Kasumi-1 (cell line): ENCODE measurements at regions not wholly inside any gene's neighbourhood (a gene's known extent, or its start where the extent isn't known, plus 50 kb on each side); places are given as distances from the start of the nearest gene placed in this dataset.
"Not testable (repeated sequence)": the region's sequence is repeated elsewhere in the genome, so short reads cannot be mapped to it uniquely, and the experiment has no call there.

ENCODE experiments used
- DNase-seq, 2 experiments: peaks; one replicate each; lab custom pipeline; 2025; lab: John Stamatoyannopoulos, UW

DNA sequence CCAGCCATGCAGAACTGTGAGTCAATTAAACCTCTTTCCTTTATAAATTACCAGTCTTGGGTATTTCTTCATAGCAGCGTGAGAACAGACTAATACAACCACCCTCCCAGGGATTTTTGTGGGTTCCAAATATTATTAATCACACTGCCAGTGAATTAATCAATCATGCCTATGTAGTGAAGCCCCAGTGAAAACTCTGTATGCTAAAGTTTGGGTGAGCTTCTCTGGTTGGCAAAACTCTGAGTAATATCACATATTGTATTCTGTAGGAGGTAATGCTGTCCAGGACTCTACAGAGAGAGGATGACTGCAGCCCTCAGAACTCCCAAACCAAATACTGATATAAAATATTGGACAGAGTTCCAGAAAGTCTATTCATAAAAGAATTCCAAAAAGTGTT lies 216.9 kb downstream of the RPAP3 start:
- no peak for DNase-seq

DNA sequence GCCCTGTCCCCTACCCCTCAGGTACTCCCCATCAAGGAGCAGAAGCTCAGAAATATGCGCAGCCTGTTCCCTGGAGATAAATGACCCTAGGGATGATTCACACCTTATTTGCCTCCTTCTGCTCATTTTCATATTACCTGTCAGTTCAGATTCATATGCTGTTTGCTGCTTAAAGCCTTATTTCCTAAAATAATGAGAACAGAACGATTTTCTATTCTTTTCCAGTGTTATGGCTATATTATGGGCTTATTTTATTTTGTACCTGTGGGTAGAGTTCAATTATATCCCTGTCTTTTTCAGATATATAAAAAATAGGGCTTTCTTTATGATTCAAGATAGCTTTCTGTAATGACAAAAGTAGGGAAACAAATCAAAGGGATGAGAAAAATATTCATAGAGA lies 224.8 kb downstream of the RPAP3 start:
- DNase-seq, result no peak

DNA sequence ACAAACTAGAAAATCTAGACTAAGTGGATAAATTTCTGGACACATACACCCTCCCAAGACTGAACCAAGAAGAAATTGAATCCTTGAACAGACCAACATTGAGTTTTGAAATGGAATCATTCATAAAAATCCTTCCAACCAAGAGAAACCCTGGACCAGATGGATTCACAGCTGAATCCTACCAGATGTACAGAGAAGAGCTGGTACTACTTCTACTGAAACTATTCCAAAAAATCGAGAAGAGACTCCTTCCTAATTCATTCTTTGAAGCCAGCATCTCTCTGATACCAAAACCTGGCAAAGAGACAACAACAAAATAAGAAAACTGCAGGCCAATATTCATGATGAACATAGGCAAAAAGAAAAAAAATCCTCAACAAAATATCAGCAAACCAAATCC lies 227.4 kb downstream of the RPAP3 start:
- DNase-seq, result no peak

DNA sequence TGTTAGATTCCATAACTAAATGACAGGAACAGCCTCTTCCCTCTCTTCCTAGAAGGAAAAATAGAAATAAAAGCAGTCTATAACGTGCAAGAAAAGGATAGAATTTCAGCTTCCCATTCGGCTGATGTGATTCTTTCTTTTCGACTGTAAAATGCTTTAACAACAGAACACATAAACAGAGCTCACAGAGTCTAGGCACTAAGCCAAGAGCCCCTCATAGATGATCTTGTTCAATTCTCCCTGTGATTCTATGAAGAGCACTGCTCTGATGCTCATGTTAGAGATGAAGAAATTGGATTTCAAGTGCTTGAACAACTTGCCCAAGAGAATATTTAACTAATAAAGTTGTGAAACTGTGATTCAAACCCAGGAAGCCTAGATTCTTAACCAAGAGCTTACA lies 232.7 kb downstream of the RPAP3 start:
- DNase-seq, result no peak

DNA sequence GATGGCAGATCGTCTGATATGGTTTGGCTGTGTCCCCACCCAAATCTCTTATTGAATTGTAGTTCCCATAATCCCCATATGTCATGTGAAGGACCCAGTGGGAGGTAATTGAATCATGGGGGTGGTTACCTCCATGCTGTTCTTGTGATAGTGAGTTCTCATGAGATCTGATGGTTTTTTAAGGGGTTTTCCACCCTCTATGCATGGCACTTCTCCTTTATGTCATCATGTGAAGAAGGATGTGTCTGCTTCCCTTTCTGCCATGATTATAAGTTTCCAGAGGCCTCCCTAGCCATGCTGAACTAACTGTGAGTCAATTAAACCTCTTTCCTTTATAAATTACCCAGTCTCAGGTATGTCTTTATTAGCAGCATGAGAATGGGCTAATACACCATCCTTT lies 235.5 kb downstream of the RPAP3 start:
- not testable (repeated sequence) for DNase-seq

DNA sequence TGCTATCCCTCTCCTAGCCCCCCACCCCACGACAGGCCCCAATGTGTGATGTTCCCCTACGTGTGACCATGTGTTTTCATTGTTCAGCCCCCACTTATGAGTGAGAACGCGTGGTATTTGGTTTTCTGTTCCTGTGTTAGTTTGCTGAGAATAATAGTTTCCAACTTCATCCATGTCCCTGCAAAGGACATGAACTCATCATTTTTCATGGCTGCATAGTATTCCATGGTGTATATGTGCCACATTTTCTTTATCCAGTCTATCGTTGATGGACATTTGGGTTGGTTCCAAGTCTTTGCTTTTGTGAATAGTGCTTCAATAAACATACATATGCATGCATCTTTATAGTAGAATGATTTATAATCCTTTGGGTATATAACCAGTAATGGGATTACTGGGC lies 241.9 kb downstream of the RPAP3 start:
- not testable (repeated sequence) for DNase-seq

DNA sequence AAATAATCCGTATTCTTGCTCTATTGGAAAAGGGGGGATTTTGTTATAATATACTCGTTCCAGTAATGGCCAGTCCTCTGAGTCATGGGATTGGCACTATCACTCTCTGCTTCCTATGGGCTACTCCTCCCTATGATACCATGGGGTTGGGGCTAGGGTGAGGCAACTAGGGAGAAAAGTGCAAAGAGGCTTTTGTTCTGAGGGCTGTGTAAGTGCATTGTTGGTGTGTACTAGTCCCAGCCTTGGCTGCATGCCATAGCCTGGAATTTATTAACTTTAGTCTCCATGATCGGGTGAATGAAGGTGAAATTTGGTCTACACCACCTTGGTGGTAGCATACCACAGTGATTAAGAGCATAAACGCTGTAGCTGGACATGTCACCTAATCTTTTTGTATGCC lies 247.6 kb downstream of the RPAP3 start:
- DNase-seq, result no peak

DNA sequence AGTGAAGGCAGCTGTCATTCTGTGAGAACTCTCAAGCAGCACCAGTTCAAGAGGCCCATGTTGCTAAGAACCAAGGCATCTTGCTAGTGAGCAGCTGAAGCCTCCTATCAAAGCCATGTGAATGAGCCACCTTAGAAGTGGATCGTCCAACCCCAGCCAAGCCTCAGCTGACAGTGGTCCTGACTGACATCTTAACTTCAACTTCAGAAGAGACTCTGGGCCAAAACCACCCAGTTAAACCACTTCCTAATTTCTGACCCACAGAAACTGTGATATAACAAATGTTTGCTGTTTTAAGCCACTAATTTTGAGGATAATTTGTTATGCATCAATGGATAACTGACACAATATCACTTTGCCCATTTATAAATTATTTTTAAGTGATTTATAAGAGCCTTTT lies 256.0 kb downstream of the RPAP3 start:
- DNase-seq, result no peak

DNA sequence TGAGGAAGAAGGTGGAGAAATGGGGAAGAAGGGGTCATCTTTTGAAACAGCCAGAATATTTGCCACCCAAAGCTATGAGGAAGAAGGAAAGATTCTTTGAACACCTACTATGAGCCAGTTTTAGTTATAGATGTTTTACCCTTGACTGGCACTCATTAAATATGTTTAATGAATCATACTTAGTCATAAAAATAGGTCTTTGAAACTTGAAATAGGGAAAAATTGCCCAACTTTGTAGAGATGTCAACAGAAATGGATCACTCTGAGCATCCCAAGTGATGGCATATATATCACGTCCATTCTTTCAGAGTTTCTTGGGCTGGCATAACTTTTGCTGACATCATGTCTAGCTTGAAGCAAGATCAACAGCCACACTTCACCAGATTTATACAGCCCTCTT lies 263.5 kb downstream of the RPAP3 start:
- DNase-seq, result no peak

DNA sequence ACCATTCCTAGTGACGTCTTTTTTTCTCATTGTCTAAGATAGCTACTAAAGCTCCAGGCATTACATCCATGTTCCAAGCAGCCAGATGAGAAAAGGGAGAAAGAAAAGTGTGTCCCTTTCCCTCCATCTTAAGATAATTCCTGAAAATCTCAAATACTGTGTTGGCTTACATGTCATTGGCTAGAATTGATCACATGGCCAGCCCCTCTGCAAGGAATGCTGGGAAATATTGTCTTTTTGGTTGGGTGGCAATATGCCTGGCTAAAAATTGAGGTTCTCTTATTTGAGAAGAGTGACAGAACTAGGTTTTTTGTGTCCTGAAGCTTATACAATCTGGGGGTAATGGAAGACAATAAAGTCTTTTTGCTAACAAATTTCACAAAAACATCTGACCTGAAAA lies 264.3 kb downstream of the RPAP3 start:
- no peak for DNase-seq

DNA sequence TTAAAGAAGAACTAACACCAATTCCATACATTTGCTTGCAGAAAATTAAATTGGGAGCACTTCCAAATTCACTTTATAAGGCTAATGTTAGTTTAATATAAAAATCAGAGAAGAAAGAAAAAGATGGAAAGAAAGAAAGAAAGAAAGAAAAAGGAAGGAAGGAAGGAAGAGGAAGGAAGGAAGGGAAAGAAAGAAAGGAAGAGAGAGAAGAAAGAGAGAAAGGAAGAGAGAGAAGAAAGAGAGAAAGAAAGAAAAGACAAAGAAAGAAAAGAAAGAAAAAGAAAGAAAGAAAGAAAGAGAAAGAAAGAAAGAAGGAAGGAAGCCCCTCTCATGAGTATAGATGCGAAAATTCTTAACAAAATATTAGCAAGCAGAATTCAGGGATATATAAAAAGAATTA lies 267.7 kb downstream of the RPAP3 start:
- DNase-seq, result no peak

DNA sequence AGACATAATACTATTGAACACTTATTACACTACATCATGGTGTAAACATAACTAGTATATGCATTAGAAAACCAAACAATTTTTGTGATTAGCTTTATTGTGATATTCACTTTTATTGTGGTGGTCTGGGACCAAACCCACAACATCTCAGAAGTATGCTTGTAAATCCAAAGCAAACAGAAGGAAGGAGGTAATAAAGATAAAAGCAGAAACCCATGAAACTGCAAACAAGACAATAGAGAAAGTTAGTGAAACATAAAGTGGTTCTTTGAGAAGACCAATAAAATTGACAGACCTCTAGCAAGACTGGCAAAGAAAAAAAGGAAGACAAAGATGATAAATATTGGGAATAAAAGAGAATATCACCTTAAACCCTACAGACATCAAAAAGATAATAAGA lies 268.3 kb downstream of the RPAP3 start:
- no peak for DNase-seq

DNA sequence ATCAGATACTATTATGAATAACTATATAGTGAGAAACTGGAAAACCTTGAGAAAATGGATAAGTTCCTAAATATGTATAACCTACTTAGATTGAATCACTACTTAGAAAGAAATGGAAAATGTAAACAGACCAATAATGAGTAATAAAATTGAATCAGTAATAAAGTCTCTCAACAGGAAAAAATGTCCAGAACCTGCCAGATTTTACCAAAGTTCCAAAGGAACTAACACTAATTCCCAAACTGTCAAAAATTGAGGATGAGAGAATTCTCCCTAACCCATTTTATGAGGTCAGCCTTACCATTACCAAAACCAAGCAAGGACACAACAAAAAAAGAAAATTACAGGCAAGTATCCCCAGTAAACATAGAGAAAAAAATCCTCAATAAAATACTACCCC lies 272.0 kb downstream of the RPAP3 start:
- DNase-seq, result no peak

DNA sequence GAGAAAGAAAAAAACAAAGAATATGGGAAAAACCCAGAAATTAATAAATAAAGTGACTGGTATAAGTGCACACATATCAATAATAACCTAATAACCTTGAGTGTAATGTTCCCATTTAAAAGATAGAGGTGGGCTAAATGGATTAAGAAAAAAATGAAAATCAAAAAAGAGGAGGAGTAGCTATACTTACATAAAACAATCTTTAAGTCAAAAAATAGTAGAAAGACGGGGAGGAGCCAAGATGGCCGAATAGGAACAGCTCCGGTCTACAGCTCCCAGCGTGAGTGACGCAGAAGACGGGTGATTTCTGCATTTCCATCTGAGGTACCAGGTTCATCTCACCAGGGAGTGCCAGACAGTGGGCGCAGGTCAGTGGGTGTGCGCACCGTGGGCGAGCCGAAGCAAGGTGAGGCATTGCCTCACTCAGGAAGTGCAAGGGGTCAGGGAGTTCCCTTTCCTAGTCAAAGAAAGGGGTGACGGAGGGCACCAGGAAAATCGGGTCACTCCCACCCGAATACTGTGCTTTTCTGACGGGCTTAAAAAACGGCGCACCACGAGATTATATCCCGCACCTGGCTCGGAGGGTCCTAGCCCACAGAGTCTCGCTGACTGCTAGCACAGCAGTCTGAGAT lies 279.0 kb downstream of the RPAP3 start:
- not testable (repeated sequence) for DNase-seq

DNA sequence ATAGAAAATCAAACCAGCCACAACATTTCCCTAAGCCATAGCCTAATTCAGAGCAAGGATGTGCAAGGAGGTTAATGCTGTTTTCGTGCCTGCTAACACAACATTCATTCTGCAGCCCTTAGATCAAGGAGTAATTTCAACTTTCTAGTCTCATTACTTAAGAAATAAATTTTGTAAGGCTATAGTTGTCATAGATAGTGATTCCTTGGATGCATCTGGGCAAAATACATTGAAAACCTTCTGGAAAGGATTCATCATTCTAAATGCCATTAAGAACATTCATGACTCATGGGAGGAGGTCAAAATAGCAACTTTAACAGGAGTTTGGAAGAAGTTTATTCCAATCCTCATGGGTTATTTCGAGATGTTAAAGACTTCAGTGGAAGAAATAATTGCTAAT lies 283.2 kb downstream of the RPAP3 start:
- no peak for DNase-seq

DNA sequence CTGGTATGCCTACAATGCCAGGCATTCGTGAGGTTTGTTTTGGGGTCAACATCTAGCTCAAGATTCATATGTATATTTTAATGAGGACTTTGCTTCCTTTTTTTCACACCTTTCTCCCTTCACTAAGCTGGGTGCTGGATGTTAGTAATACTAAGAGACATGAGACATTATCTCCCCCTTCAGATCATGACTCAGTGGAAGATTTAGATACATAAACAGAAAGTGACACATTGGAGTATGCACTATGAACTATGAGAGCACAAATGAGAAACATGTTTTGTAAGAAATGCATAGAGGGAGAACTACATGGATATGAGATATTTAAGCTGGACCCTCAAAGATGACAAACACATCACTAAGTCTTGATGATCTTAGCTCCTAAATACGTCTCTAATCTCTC lies 286.3 kb downstream of the RPAP3 start:
- no peak for DNase-seq

DNA sequence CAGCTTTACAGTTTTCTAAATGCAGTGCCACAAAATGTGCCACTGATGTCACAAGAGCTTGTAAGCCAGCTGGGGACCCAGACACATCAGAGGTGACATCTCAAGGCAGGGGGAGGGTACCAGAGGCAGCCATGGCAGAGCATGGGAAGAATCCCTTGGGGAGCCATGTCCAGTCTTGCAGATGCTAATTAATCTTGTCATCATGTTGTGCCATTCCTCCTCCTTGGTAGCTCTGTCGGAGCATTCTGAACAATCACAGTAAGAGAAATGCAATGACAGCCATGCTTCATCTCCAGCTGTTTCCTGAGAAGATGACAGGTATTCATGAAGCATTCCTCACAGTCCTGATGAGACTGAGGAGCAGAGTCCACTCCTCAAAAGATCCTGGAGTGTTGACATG lies 287.9 kb downstream of the RPAP3 start:
- no peak for DNase-seq

DNA sequence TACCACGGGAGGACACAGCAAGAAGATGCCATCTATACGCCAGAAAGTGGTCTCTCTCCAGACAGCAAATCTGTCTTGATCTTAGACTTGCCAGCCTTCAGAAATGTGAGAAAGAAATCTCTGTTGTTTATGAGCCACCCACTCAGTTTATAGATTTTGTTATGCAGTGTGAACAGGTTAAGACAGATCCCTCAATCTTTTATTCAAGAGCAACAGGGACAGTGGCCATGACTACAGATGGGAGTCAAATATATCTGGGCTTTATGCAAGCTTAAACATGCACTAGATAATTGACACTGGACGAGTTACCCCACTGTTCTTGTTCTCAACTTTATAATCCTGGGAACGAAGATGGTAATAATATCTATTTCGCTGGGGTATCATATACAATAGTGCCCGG lies 288.7 kb downstream of the RPAP3 start:
- DNase-seq, result no peak

DNA sequence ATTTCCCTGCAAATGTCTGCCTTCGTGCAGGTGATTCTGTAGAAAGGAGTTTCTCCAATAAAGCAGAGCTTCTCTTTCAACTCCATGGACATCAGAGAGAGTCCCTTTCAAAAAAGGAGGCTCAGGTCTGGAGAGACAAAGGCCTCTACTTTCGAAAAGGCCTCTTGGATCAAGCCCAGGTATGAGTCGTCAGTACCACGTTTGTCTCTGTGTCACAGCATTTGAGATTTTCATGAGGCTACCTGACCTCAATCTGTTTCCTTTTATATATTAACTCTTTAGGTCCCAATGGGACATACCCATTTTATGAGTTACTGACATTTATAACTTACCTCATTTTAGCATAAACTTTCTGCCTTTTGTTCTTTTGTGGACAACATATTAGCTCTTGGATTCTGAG lies 290.8 kb downstream of the RPAP3 start:
- no peak for DNase-seq

DNA sequence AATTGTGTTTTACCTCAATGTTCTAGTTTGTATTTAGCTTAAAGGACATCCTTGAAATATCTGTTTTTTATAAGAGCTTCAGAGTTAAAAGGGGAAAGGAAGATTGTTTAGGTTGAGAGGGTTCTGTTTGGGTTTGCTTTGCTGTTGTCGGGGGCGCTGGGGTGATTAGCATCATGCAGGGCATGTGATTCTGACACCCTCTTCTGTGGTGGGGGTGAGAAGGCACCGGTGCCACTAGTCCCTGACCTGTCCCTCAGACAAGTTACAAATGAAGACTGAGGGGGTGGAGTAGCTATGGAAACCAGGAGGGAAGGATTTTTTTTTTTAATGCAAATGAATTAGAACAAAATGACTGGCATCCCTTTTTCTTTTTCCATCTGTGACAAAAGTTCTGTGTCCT lies 291.3 kb downstream of the RPAP3 start:
- no peak for DNase-seq

DNA sequence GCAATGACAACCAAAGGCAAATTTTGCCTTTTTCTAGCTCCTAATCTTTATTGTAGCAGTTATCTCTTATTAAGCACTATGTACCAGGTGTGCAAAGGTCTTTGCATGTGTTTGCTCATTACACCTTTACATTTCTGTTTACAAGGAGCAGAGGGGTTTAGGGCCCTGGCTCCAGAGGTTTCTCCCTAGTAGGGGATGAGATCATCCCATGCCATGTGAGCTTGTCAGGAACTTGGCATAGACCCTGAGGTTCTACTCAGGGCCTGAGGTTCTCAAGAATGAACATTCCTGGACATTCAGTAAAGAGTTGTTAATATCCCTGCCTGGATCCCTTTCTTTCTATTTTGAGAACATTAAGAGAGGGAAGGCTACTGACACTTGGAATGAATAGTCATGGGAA lies 292.0 kb downstream of the RPAP3 start:
- no peak for DNase-seq

DNA sequence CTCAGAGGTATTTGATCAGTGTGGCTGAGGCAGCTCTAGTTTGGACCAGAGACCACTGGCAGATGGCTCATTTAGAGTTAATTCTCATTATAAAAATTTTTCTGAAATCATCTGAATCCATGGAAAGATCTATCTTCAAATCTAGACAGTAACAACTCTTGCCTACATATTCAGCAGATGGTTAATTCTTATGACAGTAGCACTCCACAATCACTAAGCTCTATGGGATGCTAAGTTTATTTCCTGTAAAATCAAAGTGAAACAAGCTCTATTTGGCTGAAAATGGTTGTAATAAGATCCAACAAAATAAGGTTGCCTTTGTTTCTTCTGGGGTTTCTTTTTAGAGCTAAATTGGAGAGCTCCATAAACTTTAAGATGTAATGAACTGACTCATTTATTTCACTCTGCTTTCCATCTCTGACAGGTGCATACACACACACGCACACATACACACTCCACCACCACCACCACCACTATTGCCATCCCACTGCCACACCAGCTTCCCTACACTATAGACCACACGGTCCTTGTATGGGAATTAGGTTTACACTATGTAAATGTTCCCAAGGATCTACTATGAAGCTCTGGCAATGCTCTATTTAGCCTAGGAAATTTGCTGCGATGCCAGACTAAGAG lies 293.1 kb downstream of the RPAP3 start:
- no peak for DNase-seq

DNA sequence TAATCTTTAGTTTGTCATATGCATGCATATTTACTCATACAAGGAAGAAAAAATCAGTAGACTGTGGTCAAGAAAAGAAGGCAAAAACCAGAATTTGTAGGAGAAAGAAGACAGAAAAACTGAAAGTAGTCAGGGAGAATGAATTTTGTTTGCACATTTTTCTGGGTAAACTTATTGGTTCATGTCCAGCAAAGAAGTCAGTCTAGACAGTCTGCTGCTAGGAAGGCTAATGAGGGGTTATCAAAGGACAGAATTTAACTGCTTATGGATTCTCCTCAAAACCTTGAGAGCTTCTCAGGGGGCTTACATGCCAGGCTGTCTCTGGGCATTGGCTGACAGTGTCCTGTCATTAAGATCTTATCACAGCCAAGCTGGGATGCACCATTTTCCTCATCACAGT lies 293.9 kb downstream of the RPAP3 start:
- no peak for DNase-seq

DNA sequence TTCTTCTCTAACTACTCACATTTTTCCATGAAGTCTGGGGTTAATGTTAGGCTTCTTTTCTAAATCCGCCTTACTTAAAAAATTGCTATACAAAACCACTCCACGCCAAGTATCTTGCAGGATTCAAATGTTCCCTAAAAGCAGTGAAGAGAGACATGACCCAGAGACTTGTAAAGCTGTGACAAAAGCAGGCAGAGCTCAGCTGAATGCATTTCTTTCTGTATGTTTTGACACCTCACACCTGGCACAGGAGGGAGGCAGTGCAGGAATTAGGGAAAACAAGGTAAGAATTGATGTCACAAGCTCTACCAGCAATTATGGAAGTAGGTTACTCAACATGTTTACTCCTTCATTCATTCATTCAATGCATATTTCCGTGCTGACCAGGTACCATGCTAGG lies 295.0 kb downstream of the RPAP3 start:
- DNase-seq, result no peak
